ENCODE measurements at regions not wholly inside any gene's neighbourhood (a gene's known extent, or its start where the extent isn't known, plus 50 kb on each side); places are given as distances from the start of the nearest gene placed in this dataset.

GRCh38 chr6:1463275-1463674 lies 73.9 kb downstream of the FOXF2 start:
- DNase-seq: no peak
- H3K27ac ChIP-seq: no peak overlapping the region
- no peak overlapping the region for H3K4me3 ChIP-seq (ENCODE audit: low read depth, low read length)
- no peak for TF ChIP-seq CTCF (IDR thresholded peaks at IDR 0.05; ENCODE audit: low read depth, low read length, missing control alignments)
- no peaks in the 10 kb centered on the region for H3K36me3 ChIP-seq (replicated peaks)
- in situ Hi-C loops (cut with HindIII; ENCODE audit: low pct_ligation_motif_present, low sequenced_read_pairs): no loop called here
- H3K27me3 ChIP-seq (replicated peaks): no peaks in the 10 kb centered on the region

GRCh38 chr6:1463751-1464426 lies 74.5 kb downstream of the FOXF2 start:
- DNase-seq: no peak
- in situ Hi-C loops (cut with HindIII; ENCODE audit: low pct_ligation_motif_present, low sequenced_read_pairs): no loop called here
- H3K27ac ChIP-seq: no peak overlapping the region
- no peak overlapping the region for H3K4me3 ChIP-seq (ENCODE audit: low read depth, low read length)
- H3K27me3 ChIP-seq (replicated peaks): no peaks in the 10 kb centered on the region
- no peak for TF ChIP-seq CTCF (IDR thresholded peaks at IDR 0.05; ENCODE audit: low read depth, low read length, missing control alignments)
- H3K36me3 ChIP-seq (replicated peaks): no peaks in the 10 kb centered on the region

- Histone ChIP-seq H3K27ac (no peak overlapping the region), H3K4me3 (ENCODE audit: low read depth, low read length) (no peak overlapping the region), H3K36me3 (replicated peaks) (no peaks in the 10 kb centered on the region), H3K27me3 (replicated peaks) (no peaks in the 10 kb centered on the region)
- DNase-seq: no peak
- TF ChIP-seq CTCF (IDR thresholded peaks at IDR 0.05; ENCODE audit: low read depth, low read length, missing control alignments): no peak
- in situ Hi-C loops (cut with HindIII; ENCODE audit: low pct_ligation_motif_present, low sequenced_read_pairs): no loop called here
These were observed 75.5 kb downstream of the FOXF2 start for GRCh38 chr6:1464781-1465370.

- Histone ChIP-seq H3K36me3 (replicated peaks) (no peaks in the 10 kb centered on the region), H3K27ac (no peak overlapping the region), H3K4me3 (ENCODE audit: low read depth, low read length) (no peak overlapping the region), H3K27me3 (replicated peaks) (no peaks in the 10 kb centered on the region)
- TF ChIP-seq CTCF (IDR thresholded peaks at IDR 0.05; ENCODE audit: low read depth, low read length, missing control alignments): no peak
- DNase-seq: no peak
- in situ Hi-C loops (cut with HindIII; ENCODE audit: low pct_ligation_motif_present, low sequenced_read_pairs): no loop called here
These were observed 78.8 kb downstream of the FOXF2 start for GRCh38 chr6:1468126-1468525.

GRCh38 chr6:1470040-1470439 lies 80.7 kb downstream of the FOXF2 start:
- no peak for DNase-seq
- no peak overlapping the region for H3K27ac ChIP-seq
- H3K36me3 ChIP-seq (replicated peaks): no peaks in the 10 kb centered on the region
- no peaks in the 10 kb centered on the region for H3K27me3 ChIP-seq (replicated peaks)
- TF ChIP-seq CTCF (IDR thresholded peaks at IDR 0.05; ENCODE audit: low read depth, low read length, missing control alignments): no peak
- H3K4me3 ChIP-seq (ENCODE audit: low read depth, low read length): no peak overlapping the region
- in situ Hi-C loops (cut with HindIII; ENCODE audit: low pct_ligation_motif_present, low sequenced_read_pairs): no loop called here

- Histone ChIP-seq H3K4me3 (ENCODE audit: low read depth, low read length) (no peak overlapping the region), H3K36me3 (replicated peaks) (no peaks in the 10 kb centered on the region), H3K27ac (no peak overlapping the region), H3K27me3 (replicated peaks) (no peaks in the 10 kb centered on the region)
- in situ Hi-C loops (cut with HindIII; ENCODE audit: low pct_ligation_motif_present, low sequenced_read_pairs): no loop called here
- no peak for DNase-seq
- TF ChIP-seq CTCF (IDR thresholded peaks at IDR 0.05; ENCODE audit: low read depth, low read length, missing control alignments): no peak
These were observed 83.3 kb downstream of the FOXF2 start for GRCh38 chr6:1472643-1473042.

Data from brain microvascular endothelial cell (primary cell).